ENCODE measurements at regions not wholly inside any gene's neighbourhood (a gene's known extent, or its start where the extent isn't known, plus 50 kb on each side); places are given as distances from the start of the nearest gene placed in this dataset.

- Histone ChIP-seq H3K4me1 (no peaks in the 10 kb centered on the region), H3K9me3 (no peaks in the 10 kb centered on the region), H3K4me3 (no peak overlapping the region), H3K27ac (no peak overlapping the region), H3K27me3 (no peaks in the 10 kb centered on the region), H3K36me3 (no peaks in the 10 kb centered on the region)
- TF ChIP-seq POLR2AphosphoS5 (IDR thresholded peaks at IDR 0.05; ENCODE audit: insufficient read depth in 1 of 2, low read depth in 1 of 2) (no peak), POLR2A (IDR thresholded peaks at IDR 0.05) (no peak)
- TF ChIP-seq, protein P1, sequence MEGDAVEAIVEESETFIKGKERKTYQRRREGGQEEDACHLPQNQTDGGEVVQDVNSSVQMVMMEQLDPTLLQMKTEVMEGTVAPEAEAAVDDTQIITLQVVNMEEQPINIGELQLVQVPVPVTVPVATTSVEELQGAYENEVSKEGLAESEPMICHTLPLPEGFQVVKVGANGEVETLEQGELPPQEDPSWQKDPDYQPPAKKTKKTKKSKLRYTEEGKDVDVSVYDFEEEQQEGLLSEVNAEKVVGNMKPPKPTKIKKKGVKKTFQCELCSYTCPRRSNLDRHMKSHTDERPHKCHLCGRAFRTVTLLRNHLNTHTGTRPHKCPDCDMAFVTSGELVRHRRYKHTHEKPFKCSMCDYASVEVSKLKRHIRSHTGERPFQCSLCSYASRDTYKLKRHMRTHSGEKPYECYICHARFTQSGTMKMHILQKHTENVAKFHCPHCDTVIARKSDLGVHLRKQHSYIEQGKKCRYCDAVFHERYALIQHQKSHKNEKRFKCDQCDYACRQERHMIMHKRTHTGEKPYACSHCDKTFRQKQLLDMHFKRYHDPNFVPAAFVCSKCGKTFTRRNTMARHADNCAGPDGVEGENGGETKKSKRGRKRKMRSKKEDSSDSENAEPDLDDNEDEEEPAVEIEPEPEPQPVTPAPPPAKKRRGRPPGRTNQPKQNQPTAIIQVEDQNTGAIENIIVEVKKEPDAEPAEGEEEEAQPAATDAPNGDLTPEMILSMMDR (IDR thresholded peaks at IDR 0.05) = no peak
- intact Hi-C loops (cut with DNase I) = no loop called here
- DNase-seq (ENCODE audit: extremely low spot score in 2 of 2) = no peak
Observed at GRCh38 chr5:175282611-175283225, 161.3 kb downstream of the DRD1 start.

DNA sequence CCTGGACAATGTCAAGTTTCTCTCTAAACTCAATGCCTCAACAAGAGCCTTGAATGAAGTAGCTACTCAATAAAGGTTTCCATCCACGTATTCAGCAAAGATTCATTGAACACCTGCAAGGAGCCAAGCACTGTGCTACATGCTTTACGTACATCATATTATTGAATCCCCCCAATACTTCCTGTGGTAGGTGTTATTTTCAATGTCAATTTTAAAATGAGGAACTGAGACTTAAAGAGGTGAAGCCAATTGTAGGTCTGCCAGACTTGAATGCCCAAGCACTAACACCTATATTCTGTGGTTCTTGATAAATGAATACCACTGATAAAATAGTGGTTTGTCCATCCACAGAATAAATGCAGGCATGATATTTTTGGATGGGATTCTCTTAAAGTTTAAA is 162.3 kb downstream of the DRD1 start:
- Histone ChIP-seq H3K36me3 (no peaks in the 10 kb centered on the region), H3K9me3 (no peaks in the 10 kb centered on the region), H3K27me3 (no peaks in the 10 kb centered on the region), H3K27ac (no peak overlapping the region), H3K4me3 (no peak overlapping the region), H3K4me1 (no peaks in the 10 kb centered on the region)
- intact Hi-C loops (cut with DNase I) = no loop called here
- DNase-seq (ENCODE audit: extremely low spot score in 2 of 2) = no peak
- TF ChIP-seq POLR2A (IDR thresholded peaks at IDR 0.05) (no peak), POLR2AphosphoS5 (IDR thresholded peaks at IDR 0.05; ENCODE audit: insufficient read depth in 1 of 2, low read depth in 1 of 2) (no peak)
- TF ChIP-seq, protein P1 (IDR thresholded peaks at IDR 0.05) = no peak

DNA sequence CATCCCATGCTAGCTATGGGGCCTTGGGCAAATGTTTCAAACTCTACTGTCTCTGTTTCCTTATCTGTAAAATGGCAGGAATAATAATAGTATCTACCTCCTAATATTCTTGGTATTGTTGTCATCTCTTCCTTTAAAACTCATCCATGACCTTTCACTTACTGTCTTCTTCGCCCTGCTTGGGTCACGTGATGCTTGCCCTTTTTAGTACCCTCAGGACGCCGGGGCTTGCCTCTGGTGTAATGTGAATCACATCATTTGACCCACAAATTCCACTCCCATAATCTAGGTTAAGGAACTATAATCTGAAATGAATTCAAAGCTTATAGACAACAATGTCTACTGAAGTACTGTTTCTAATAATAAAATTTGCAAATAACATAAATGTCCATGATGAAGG is 162.7 kb downstream of the DRD1 start:
- Histone ChIP-seq H3K4me1 (no peaks in the 10 kb centered on the region), H3K36me3 (no peaks in the 10 kb centered on the region), H3K27me3 (no peaks in the 10 kb centered on the region), H3K4me3 (no peak overlapping the region), H3K27ac (no peak overlapping the region), H3K9me3 (no peaks in the 10 kb centered on the region)
- no peak for DNase-seq (ENCODE audit: extremely low spot score in 2 of 2)
- TF ChIP-seq POLR2AphosphoS5 (IDR thresholded peaks at IDR 0.05; ENCODE audit: insufficient read depth in 1 of 2, low read depth in 1 of 2) (no peak), POLR2A (IDR thresholded peaks at IDR 0.05) (no peak)
- TF ChIP-seq, protein P1 (IDR thresholded peaks at IDR 0.05) = no peak
- intact Hi-C loops (cut with DNase I) = no loop called here

DNA sequence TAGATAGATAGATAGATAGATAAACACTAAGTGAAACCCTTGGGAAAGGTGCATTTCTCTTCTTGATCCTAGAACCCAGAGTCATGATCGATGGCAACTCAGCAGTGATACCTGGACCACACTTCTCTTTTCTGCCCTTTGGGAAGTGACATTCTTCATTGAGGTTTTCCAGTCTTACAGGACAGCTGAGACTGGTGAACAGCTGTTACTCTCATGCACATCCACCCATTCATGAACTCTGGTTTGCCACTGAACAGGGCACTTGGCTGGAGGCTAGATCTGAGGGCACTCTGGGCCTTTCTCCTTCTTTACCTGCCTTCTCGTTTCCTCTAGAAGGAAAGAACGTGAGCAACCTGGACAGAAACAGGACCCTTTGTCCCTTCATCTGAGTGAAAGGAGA is 164.5 kb downstream of the DRD1 start:
- Histone ChIP-seq H3K27ac (no peak overlapping the region), H3K9me3 (no peaks in the 10 kb centered on the region), H3K27me3 (no peaks in the 10 kb centered on the region), H3K36me3 (no peaks in the 10 kb centered on the region), H3K4me3 (no peak overlapping the region), H3K4me1 (no peaks in the 10 kb centered on the region)
- no peak for DNase-seq (ENCODE audit: extremely low spot score in 2 of 2)
- TF ChIP-seq, protein P1 (IDR thresholded peaks at IDR 0.05) = no peak
- TF ChIP-seq POLR2A (IDR thresholded peaks at IDR 0.05) (no peak), POLR2AphosphoS5 (IDR thresholded peaks at IDR 0.05; ENCODE audit: insufficient read depth in 1 of 2, low read depth in 1 of 2) (no peak)
- intact Hi-C loops (cut with DNase I) = no loop called here

GRCh38 chr5:175275748-175276147 is 168.2 kb downstream of the DRD1 start:
- TF ChIP-seq POLR2AphosphoS5 (IDR thresholded peaks at IDR 0.05; ENCODE audit: insufficient read depth in 1 of 2, low read depth in 1 of 2) (no peak), POLR2A (IDR thresholded peaks at IDR 0.05) (no peak)
- TF ChIP-seq, protein P1 (IDR thresholded peaks at IDR 0.05) = no peak
- intact Hi-C loops (cut with DNase I) = no loop called here
- no peak overlapping the region for H3K4me3 ChIP-seq
- no peaks in the 10 kb centered on the region for H3K27me3 ChIP-seq
- no peaks in the 10 kb centered on the region for H3K4me1 ChIP-seq
- H3K9me3 ChIP-seq = no peaks in the 10 kb centered on the region
- H3K36me3 ChIP-seq = no peaks in the 10 kb centered on the region
- H3K27ac ChIP-seq = no peak overlapping the region
- no peak for DNase-seq (ENCODE audit: extremely low spot score in 2 of 2)
